ENCODE measurements at regions not wholly inside any gene's neighbourhood (a gene's known extent, or its start where the extent isn't known, plus 50 kb on each side); places are given as distances from the start of the nearest gene placed in this dataset.

GRCh38 chr5:166262395-166262794, 2029.0 kb upstream of the WWC1 start:
- no peaks in the 10 kb centered on the region for H4K20me1 ChIP-seq (ENCODE audit: control insufficient read depth, extremely low read depth, insufficient read depth, low read length)
- H3K9me1 ChIP-seq (ENCODE audit: control insufficient read depth, extremely low read depth, insufficient read depth, low read length) = no peaks in the 10 kb centered on the region
- TF ChIP-seq, protein P1, sequence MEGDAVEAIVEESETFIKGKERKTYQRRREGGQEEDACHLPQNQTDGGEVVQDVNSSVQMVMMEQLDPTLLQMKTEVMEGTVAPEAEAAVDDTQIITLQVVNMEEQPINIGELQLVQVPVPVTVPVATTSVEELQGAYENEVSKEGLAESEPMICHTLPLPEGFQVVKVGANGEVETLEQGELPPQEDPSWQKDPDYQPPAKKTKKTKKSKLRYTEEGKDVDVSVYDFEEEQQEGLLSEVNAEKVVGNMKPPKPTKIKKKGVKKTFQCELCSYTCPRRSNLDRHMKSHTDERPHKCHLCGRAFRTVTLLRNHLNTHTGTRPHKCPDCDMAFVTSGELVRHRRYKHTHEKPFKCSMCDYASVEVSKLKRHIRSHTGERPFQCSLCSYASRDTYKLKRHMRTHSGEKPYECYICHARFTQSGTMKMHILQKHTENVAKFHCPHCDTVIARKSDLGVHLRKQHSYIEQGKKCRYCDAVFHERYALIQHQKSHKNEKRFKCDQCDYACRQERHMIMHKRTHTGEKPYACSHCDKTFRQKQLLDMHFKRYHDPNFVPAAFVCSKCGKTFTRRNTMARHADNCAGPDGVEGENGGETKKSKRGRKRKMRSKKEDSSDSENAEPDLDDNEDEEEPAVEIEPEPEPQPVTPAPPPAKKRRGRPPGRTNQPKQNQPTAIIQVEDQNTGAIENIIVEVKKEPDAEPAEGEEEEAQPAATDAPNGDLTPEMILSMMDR (optimal IDR thresholded peaks at IDR 0.05 in 1 of 3, IDR thresholded peaks at IDR 0.05 in 1 of 3, conservative IDR thresholded peaks at IDR 0.05 in 1 of 3; ENCODE audit: extremely low read depth in 1 of 3, insufficient read depth in 2 of 3, low read length in 3 of 3) = no peak
- no peak for TF ChIP-seq EZH2 (IDR thresholded peaks at IDR 0.05; ENCODE audit: low read length)
- H3K36me3 ChIP-seq (ENCODE audit: control insufficient read depth in 2 of 2, extremely low read depth in 1 of 2, insufficient read depth in 2 of 2, low read length in 2 of 2) = no peaks in the 10 kb centered on the region
- no peak overlapping the region for H3K4me3 ChIP-seq (ENCODE audit: control insufficient read depth in 2 of 3, extremely low read depth in 1 of 3, insufficient read depth in 2 of 3, low read depth in 1 of 3, low read length in 3 of 3)
- H3K4me1 ChIP-seq (ENCODE audit: control insufficient read depth, extremely low read depth, insufficient read depth, low read length) = no peaks in the 10 kb centered on the region
- no peak overlapping the region for H3K4me2 ChIP-seq (ENCODE audit: control insufficient read depth, extremely low read depth, insufficient read depth, low read depth, low read length)
- H3K9me3 ChIP-seq (ENCODE audit: control insufficient read depth, low read depth, low read length) = no peaks in the 10 kb centered on the region
- no peak overlapping the region for H3K9ac ChIP-seq (ENCODE audit: control insufficient read depth, extremely low read depth, insufficient read depth, low read length)
- DNase-seq (ENCODE audit: low read depth, low spot score) (no peak), FAIRE-seq (no peak)
- no peaks in the 10 kb centered on the region for H3K27me3 ChIP-seq (ENCODE audit: control insufficient read depth, extremely low read depth, insufficient read depth, low read length)
- no peak overlapping the region for H3K27ac ChIP-seq (ENCODE audit: control insufficient read depth, insufficient read depth, low read length)
- no peaks in the 10 kb centered on the region for H3K79me2 ChIP-seq (ENCODE audit: control insufficient read depth, insufficient read depth, low read length)
- no peak overlapping the region for H2AFZ ChIP-seq (ENCODE audit: control insufficient read depth, low read length)
- dilution Hi-C loops (cut with MboI; ENCODE audit: extremely low pct_ligation_motif_present, low sequenced_read_pairs) = no loop called here

- no peak for TF ChIP-seq EZH2 (IDR thresholded peaks at IDR 0.05; ENCODE audit: low read length)
- TF ChIP-seq, protein P1 (optimal IDR thresholded peaks at IDR 0.05 in 1 of 3, IDR thresholded peaks at IDR 0.05 in 1 of 3, conservative IDR thresholded peaks at IDR 0.05 in 1 of 3; ENCODE audit: extremely low read depth in 1 of 3, insufficient read depth in 2 of 3, low read length in 3 of 3) = no peak
- FAIRE-seq (no peak), DNase-seq (ENCODE audit: low read depth, low spot score) (no peak)
- no peaks in the 10 kb centered on the region for H4K20me1 ChIP-seq (ENCODE audit: control insufficient read depth, extremely low read depth, insufficient read depth, low read length)
- H2AFZ ChIP-seq (ENCODE audit: control insufficient read depth, low read length) = no peak overlapping the region
- H3K9me3 ChIP-seq (ENCODE audit: control insufficient read depth, low read depth, low read length) = no peaks in the 10 kb centered on the region
- no peaks in the 10 kb centered on the region for H3K4me1 ChIP-seq (ENCODE audit: control insufficient read depth, extremely low read depth, insufficient read depth, low read length)
- H3K4me3 ChIP-seq (ENCODE audit: control insufficient read depth in 2 of 3, extremely low read depth in 1 of 3, insufficient read depth in 2 of 3, low read depth in 1 of 3, low read length in 3 of 3) = no peak overlapping the region
- H3K27ac ChIP-seq (ENCODE audit: control insufficient read depth, insufficient read depth, low read length) = no peak overlapping the region
- no peak overlapping the region for H3K9ac ChIP-seq (ENCODE audit: control insufficient read depth, extremely low read depth, insufficient read depth, low read length)
- H3K27me3 ChIP-seq (ENCODE audit: control insufficient read depth, extremely low read depth, insufficient read depth, low read length) = no peaks in the 10 kb centered on the region
- no peak overlapping the region for H3K4me2 ChIP-seq (ENCODE audit: control insufficient read depth, extremely low read depth, insufficient read depth, low read depth, low read length)
- no peaks in the 10 kb centered on the region for H3K36me3 ChIP-seq (ENCODE audit: control insufficient read depth in 2 of 2, extremely low read depth in 1 of 2, insufficient read depth in 2 of 2, low read length in 2 of 2)
- dilution Hi-C loops (cut with MboI; ENCODE audit: extremely low pct_ligation_motif_present, low sequenced_read_pairs) = no loop called here
- no peaks in the 10 kb centered on the region for H3K9me1 ChIP-seq (ENCODE audit: control insufficient read depth, extremely low read depth, insufficient read depth, low read length)
- H3K79me2 ChIP-seq (ENCODE audit: control insufficient read depth, insufficient read depth, low read length) = no peaks in the 10 kb centered on the region
These were observed 2023.5 kb upstream of the WWC1 start for GRCh38 chr5:166267907-166268306.

Data from keratinocyte (primary cell).